T-helper 1 cell treated with Interleukin-12 subunit alpha and Interleukin-12 subunit beta and Interleukin-4 antibody, amounts not matched to agents 30 μg/mL and 1 μg/mL, for 36 hours (primary cell): ENCODE measurements at regions not wholly inside any gene's neighbourhood (a gene's known extent, or its start where the extent isn't known, plus 50 kb on each side); places are given as distances from the start of the nearest gene placed in this dataset.

ENCODE experiments used
- H3K27ac Mint-ChIP-seq: one replicate; pipeline ENCODE4 v1.8.0; 2021; ENCODE audit warnings: mild to moderate bottlenecking, mixed read lengths
- H3K27me3 Mint-ChIP-seq: one replicate; pipeline ENCODE4 v1.8.0; 2021; ENCODE audit warnings: low read depth, mixed read lengths
- H3K36me3 Mint-ChIP-seq: one replicate; pipeline ENCODE4 v1.8.0; 2021; ENCODE audit warnings: low read depth, mixed read lengths
- H3K4me1 Mint-ChIP-seq: one replicate; pipeline ENCODE4 v1.8.0; 2021; ENCODE audit warnings: low read depth, mixed read lengths
- H3K4me3 Mint-ChIP-seq: one replicate; pipeline ENCODE4 v1.8.0; 2021; ENCODE audit warnings: mild to moderate bottlenecking, moderate library complexity, mixed read lengths
- H3K9me3 Mint-ChIP-seq: one replicate; pipeline ENCODE4 v1.8.0; 2021; ENCODE audit warnings: mixed read lengths

DNA sequence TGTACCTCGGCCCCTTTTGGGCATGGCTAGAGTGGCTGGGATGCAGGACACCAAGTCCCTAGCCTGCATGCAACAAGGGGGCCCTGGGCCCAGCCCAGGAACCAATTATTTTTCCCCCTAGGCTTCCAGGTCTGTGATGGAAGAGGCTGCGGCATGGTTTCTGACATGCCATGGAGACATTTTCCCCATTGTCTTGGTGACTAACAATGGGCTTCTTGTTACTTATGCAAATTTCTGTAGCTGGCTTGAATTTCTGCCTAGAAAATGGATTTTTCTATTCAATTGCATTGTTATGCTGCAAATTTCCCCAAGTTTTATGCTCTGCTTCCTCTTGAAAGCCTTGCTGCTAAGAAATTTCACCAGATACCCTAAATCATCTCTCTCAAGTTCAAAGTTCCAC lies 1269.6 kb upstream of the CITED2 start:
- no peaks in the 10 kb centered on the region for H3K27me3 Mint-ChIP-seq
- no peak overlapping the region for H3K27ac Mint-ChIP-seq
- H3K4me3 Mint-ChIP-seq = no peak overlapping the region
- no peaks in the 10 kb centered on the region for H3K36me3 Mint-ChIP-seq
- H3K4me1 Mint-ChIP-seq = no peaks in the 10 kb centered on the region
- H3K9me3 Mint-ChIP-seq = peaks cover 27% of the 10 kb centered on the region

DNA sequence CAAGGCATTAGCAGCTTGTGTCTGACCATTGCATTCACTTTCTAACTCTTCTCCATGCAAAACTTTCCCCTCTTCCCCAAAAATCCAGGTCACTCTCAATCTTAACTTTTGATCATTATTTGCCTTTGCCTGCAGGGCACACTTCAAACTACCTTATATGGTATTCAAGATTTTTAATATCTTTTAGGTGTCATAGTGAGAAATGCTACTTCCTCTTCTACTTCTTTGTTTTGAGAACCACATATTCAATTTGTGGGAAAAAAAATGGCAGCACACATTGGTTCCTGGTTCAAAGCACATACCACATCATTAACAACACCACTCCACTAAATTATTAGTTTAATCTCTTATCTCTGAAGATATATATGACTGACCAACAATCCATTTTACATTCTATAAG lies 1267.0 kb upstream of the CITED2 start:
- Mint-ChIP-seq H3K27ac (no peak overlapping the region), H3K36me3 (no peaks in the 10 kb centered on the region), H3K4me3 (no peak overlapping the region), H3K9me3 (peaks cover 17% of the 10 kb centered on the region), H3K27me3 (no peaks in the 10 kb centered on the region), H3K4me1 (no peaks in the 10 kb centered on the region)

DNA sequence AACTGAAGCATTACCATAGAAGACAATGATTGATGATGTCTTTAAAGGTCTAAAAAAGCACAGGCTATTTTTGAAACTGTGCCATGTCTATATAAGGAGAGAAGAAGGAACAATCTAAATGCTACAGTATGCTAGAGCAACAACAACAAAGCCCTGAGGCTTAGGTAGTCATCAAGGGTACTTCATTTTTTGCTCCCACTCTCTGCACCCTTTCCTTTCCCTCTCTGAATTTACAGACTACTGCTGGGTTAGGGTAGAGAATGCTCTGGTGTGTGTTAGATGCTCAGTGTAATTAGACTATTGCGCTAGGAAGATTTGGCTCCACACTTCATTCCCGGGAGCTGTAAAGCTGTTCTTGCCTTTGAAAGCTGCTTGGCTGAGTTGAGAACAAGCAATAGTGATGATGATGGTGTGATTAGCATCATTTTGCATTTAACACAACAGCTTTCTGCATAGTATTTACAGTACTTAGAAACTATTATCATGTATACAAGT lies 1262.5 kb upstream of the CITED2 start:
- Mint-ChIP-seq H3K9me3 (no peaks in the 10 kb centered on the region), H3K27me3 (no peaks in the 10 kb centered on the region), H3K4me3 (no peak overlapping the region)

DNA sequence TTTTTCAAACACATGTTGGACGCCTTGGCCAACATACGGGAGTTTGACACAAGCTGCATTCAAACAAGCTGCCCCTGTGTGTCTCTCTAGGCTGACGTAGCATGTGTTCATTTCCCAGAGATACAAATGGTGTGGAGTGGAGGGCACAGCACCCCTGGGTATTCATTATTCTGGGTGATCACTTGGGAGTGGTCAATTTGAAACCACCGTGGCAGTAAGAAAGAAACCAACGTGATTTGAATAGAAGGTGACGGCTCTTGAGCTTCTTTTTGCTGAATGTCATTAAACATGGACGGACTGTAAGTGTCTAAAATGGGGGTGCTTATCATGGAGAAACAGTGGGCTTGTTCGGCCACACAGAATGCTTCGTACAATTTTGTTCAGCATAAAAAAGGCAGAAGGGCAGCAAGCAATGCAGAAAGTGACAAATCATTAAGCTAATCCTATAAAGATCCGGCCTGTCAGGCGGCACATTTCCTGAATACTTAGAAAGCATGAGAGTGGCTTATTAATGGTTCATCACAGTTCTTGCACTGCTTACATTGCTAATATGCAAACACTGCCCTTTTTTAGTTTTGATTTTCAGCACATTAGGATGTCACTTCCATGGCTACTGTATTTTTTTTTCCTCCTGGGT lies 1261.9 kb upstream of the CITED2 start:
- Mint-ChIP-seq H3K27me3 (no peaks in the 10 kb centered on the region), H3K36me3 (no peaks in the 10 kb centered on the region), H3K9me3 (no peaks in the 10 kb centered on the region), H3K4me3 (no peak overlapping the region), H3K4me1 (no peaks in the 10 kb centered on the region), H3K27ac (no peak overlapping the region)

More for the DNA sequence above, 1262.5 kb upstream of the CITED2 start:
- Mint-ChIP-seq H3K4me1 (no peaks in the 10 kb centered on the region), H3K27ac (no peak overlapping the region), H3K36me3 (no peaks in the 10 kb centered on the region)

DNA sequence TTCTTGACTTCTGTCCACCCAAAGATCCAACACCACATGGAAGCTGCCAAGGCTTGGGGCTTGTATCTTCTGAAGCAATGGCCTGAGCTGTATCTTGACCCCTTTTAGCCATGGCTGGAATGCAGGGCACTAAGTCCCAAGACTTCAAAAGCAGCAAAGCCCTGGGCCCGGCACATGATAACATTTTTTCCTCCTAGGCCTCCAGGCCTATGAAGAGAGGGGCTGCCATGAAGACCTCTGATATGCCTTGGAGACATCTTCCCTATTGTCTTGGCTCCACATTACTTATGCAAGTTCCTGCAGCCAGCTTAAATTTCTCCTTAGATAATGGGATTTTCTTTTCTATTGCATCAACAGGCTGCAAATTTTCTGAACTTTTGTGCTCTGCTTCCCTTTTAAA lies 1252.6 kb upstream of the CITED2 start:
- H3K36me3 Mint-ChIP-seq = peaks cover 2% of the 10 kb centered on the region
- H3K27me3 Mint-ChIP-seq = no peaks in the 10 kb centered on the region
- no peaks in the 10 kb centered on the region for H3K4me1 Mint-ChIP-seq
- no peak overlapping the region for H3K4me3 Mint-ChIP-seq
- H3K9me3 Mint-ChIP-seq = peaks cover 20% of the 10 kb centered on the region
- H3K27ac Mint-ChIP-seq = no peak overlapping the region

DNA sequence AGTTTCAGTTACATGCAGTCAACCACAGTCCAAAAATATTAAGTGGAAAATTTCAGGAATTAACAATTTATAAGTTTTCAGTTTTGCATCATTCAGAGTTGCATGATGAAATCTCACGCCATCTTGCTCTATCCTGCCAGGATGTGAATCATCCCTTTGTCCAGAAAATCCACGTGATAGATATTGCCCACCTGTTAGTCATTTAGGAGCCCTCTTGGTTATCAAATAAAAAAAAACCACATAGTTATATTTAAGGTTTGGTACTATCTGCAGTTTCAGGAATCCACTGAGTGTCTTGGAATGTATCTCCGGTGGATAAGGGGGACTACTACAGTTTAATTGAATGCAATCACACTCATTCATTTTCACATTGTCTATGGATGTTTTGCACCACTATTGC lies 1249.0 kb upstream of the CITED2 start:
- Mint-ChIP-seq H3K4me1 (no peaks in the 10 kb centered on the region), H3K9me3 (peaks cover 23% of the 10 kb centered on the region), H3K36me3 (peaks cover 2% of the 10 kb centered on the region), H3K4me3 (no peak overlapping the region), H3K27ac (no peak overlapping the region), H3K27me3 (no peaks in the 10 kb centered on the region)

DNA sequence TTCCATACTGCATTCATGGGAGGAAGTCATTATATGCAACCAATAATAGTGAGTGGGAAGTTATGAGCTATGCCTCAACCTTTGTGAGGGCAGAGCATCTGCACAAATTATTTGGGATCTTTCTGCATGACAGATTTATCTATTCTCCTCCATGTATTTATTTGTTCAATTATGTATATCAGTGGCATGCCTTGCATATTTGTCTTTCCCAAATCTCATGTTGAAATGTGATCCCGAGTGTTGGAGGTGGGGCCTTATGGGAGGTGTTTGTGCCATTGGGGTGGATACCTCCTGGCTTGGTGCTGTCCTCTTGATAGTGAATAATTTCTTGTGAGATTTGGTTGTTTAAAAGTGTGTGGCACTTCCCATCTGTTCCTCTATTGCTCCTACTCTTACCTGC lies 1246.0 kb upstream of the CITED2 start:
- Mint-ChIP-seq H3K4me1 (no peaks in the 10 kb centered on the region), H3K27me3 (no peaks in the 10 kb centered on the region), H3K9me3 (peaks cover 6% of the 10 kb centered on the region), H3K4me3 (no peak overlapping the region), H3K27ac (no peak overlapping the region), H3K36me3 (no peaks in the 10 kb centered on the region)

DNA sequence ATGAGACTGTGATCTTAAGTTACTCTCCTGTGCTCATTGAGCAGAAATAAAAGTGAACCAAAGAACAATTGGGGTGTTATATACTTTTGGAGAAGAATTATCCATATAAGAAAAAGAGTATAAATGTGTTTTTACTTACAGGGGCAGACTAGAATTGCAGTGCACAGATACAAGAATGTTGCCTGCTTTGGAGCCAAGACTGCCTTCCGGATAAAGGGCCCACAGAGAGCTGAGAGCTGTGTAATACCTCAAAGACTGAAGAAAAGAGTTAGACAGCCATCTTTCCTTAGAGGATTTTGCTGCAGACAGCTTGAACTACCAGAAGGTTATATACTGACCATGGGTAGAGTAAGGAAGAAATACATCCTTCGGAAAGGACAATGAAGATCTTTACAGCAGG lies 1235.5 kb upstream of the CITED2 start:
- H3K27ac Mint-ChIP-seq = no peak overlapping the region
- H3K4me1 Mint-ChIP-seq = no peaks in the 10 kb centered on the region
- no peaks in the 10 kb centered on the region for H3K27me3 Mint-ChIP-seq
- no peak overlapping the region for H3K4me3 Mint-ChIP-seq
- no peaks in the 10 kb centered on the region for H3K9me3 Mint-ChIP-seq
- no peaks in the 10 kb centered on the region for H3K36me3 Mint-ChIP-seq

DNA sequence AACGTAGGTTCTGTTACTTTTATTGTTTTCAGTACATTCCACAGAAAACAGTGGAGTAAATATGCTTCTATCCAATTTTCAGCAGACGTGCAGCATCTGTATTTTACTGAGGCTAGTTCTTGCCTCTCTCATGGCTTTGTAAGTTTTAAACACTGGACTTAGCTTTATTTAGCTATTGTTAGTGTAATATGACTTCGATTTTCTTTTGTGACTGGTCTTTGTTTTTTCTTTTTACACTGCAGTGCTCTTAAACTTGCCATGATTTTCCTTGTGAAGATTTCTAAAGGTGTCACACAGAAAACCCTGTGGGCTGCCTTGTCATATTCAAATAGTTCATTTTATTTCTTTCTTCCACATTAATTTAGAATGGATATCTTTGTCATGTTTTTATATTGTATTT lies 1234.9 kb upstream of the CITED2 start:
- no peak overlapping the region for H3K27ac Mint-ChIP-seq
- H3K4me1 Mint-ChIP-seq = no peaks in the 10 kb centered on the region
- no peaks in the 10 kb centered on the region for H3K9me3 Mint-ChIP-seq
- H3K4me3 Mint-ChIP-seq = no peak overlapping the region
- no peaks in the 10 kb centered on the region for H3K27me3 Mint-ChIP-seq
- no peaks in the 10 kb centered on the region for H3K36me3 Mint-ChIP-seq

DNA sequence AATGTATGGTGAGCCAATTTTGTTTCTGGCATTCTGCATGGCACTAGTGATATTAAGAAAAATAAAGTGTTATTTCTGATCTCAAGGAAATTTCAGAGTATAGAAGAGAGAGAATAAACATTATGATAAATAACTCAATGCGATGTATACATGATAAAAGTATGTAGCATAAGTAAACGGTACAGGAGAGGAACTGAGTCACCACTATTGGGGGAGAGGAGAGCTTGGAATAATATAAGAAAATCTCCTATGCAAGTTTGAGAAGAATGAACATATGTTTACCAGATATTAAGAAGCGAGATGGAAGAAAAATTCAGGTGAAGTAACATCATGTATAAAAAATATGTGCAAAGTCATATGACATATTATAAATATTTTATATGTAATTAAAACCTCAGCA lies 1230.3 kb upstream of the CITED2 start:
- H3K27me3 Mint-ChIP-seq = peaks cover 10% of the 10 kb centered on the region
- no peaks in the 10 kb centered on the region for H3K4me1 Mint-ChIP-seq
- H3K36me3 Mint-ChIP-seq = no peaks in the 10 kb centered on the region
- H3K9me3 Mint-ChIP-seq = no peaks in the 10 kb centered on the region
- H3K27ac Mint-ChIP-seq = no peak overlapping the region
- H3K4me3 Mint-ChIP-seq = no peak overlapping the region

DNA sequence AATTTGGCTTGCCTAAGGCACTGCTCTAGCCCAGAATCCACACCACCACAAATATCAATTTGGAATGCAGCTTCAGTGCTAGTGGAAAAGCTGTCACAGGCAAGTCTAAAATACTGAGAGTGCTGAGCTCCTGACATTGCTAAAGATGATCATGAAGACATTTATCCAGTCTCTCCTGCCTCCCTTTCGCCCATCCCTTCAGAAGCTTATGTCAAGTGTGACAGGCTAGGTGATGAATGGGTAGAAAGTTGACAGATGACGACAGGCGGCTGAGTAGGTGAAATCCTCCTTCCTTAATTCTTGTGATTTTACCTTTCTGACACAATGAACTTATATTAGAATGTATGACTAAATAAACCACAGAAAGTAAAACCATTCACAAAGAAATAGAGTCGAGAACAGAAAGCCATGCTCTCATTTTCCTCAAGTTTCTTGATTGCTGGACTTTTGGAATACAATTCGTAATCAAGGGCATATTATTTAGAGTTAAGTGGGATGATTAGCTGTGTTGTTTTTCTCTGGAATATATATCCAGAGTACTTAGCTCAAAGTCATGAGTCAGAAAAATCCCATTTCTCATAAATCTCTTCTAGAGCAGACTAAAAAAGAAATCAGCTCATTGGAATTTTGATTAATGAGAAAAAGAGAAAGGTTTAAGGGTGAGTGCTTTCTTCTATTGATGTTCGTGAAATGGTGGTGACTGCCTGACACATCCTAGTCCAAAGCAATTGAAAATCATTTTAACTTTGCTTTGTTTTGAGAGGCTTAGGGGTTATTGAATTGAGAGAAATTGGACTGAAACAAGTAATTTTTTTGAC lies 1228.2 kb upstream of the CITED2 start:
- Mint-ChIP-seq H3K4me3 (no peak overlapping the region), H3K36me3 (no peaks in the 10 kb centered on the region), H3K9me3 (peaks cover 5% of the 10 kb centered on the region), H3K27me3 (peaks cover 14% of the 10 kb centered on the region), H3K4me1 (peaks cover 1% of the 10 kb centered on the region), H3K27ac (no peak overlapping the region)

DNA sequence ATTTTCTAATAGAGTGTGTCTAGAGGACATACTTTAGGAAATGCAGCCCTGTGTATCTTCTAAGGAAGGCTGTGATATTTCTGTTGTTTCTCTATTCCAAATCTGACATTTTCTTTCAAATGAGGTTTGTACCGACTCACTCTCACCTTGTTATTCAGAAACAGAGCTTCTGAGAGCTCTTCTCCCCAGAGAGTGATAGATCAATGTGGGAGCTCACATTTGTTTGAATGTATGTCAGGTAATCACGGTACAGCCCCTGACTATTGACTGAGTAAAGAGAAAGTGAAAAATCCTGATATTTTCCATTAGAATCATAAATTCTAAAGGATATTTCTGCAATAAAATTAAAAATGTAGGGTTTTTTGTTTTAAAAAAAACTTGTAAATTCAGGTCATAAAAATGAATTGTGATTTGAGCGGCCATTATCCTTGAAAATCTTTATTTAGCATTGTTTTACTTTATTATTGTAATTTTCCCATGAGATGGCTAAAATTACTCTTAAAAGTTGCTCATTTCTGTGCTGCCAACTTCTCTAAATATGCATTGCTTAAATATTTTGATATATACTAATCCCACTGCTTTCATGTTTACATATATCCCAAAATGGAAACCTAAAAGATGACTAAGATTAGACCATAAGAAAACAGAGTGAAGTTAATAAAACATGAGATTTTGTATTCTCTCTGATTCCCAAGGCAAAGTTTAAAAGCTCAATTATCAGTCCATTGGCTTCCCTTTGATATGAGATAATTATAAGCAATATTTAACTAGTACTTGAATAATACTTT lies 1226.8 kb upstream of the CITED2 start:
- H3K9me3 Mint-ChIP-seq = peaks cover 5% of the 10 kb centered on the region
- no peak overlapping the region for H3K4me3 Mint-ChIP-seq
- H3K27me3 Mint-ChIP-seq = peaks cover 14% of the 10 kb centered on the region
- peaks cover 10% of the 10 kb centered on the region for H3K4me1 Mint-ChIP-seq
- H3K36me3 Mint-ChIP-seq = no peaks in the 10 kb centered on the region
- H3K27ac Mint-ChIP-seq = no peak overlapping the region

DNA sequence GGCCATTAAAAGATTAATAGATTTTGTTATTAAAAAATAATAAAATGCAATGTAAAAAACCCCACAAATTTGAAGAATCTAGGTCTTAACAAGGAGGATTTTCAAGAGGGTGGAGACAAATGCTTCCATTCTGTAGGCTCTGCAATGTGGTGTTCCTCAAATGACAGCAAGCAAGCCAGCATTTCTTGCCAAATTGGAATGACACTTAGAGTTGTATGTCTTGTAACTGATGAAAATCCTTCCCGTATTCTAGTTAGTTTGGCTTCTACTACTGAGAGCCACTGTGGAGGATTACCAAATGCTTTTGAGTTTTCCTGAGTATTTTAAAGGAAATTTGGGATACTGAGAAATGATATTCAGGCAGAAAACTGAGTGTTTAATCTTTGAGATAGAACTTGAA lies 1225.5 kb upstream of the CITED2 start:
- Mint-ChIP-seq H3K4me1 (peaks cover 10% of the 10 kb centered on the region), H3K4me3 (no peak overlapping the region), H3K27me3 (peaks cover 14% of the 10 kb centered on the region), H3K36me3 (no peaks in the 10 kb centered on the region), H3K27ac (no peak overlapping the region), H3K9me3 (peaks cover 9% of the 10 kb centered on the region)

DNA sequence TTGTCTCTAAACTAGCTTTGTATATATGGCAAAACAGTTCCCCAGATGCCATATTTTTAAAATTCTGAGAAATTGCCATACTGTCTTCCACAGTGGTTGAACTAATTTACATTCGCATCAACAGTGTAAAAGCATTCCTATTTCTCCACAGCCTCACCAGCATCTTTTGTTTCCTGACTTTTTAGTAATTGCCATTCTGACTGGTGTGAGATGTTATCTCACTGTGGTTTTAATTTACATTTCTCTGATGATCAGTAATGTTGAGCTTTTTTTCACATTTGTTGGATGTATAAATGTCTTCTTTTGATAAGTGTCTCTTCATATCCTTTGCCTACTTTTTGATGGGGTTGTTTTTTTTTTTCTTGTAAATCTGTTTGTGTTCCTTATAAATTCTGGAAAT lies 1222.7 kb upstream of the CITED2 start:
- Mint-ChIP-seq H3K27me3 (peaks cover 14% of the 10 kb centered on the region), H3K36me3 (peaks cover 3% of the 10 kb centered on the region), H3K9me3 (peaks cover 15% of the 10 kb centered on the region), H3K4me1 (peaks cover 10% of the 10 kb centered on the region), H3K27ac (no peak overlapping the region), H3K4me3 (no peak overlapping the region)

DNA sequence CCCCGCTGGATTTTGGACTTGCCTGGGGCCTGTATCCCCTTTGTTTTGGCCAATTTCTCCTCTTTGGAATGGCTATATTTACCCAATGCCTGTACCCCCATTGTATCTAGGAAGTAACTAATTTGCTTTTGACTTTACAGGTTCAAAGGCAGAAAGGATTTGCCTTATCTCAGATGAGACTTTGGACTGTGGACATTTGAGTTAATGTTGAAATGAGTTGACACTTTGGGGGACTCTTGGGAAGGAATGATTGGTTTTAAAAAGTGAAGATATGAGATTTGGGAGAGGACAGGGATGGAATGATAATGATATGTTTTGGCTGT lies 1220.3 kb upstream of the CITED2 start:
- peaks cover 13% of the 10 kb centered on the region for H3K4me1 Mint-ChIP-seq
- no peak overlapping the region for H3K27ac Mint-ChIP-seq
- peaks cover 3% of the 10 kb centered on the region for H3K36me3 Mint-ChIP-seq
- H3K4me3 Mint-ChIP-seq = no peak overlapping the region
- H3K9me3 Mint-ChIP-seq = peaks cover 15% of the 10 kb centered on the region
- peaks cover 5% of the 10 kb centered on the region for H3K27me3 Mint-ChIP-seq
